ENCODE measurements at regions not wholly inside any gene's neighbourhood (a gene's known extent, or its start where the extent isn't known, plus 50 kb on each side); places are given as distances from the start of the nearest gene placed in this dataset.
A peak's percentile ranks its signal among the peaks of the same experiment; 100 is the strongest.

GRCh38 chr7:81111358-81111757 is 192.5 kb upstream of the SEMA3C start:
- WGBS (ENCODE audit: insufficient coverage), result no CpG with 5 or more reads among the region's 1 CpG
- peak in 1 of 6 donors; percentile 4 for DNase-seq (ENCODE audit: low read depth in 4 of 6, low spot score in 6 of 6)
- no peak overlapping the region for H3K4me3 ChIP-seq (ENCODE audit: low read depth, low read length)
- no peaks in the 10 kb centered on the region for H3K36me3 ChIP-seq (ENCODE audit: control insufficient read depth, insufficient read depth, low read length)
- H3K27me3 ChIP-seq (ENCODE audit: control insufficient read depth, insufficient read depth, low read length), result no peaks in the 10 kb centered on the region
- H3K4me1 ChIP-seq (ENCODE audit: control insufficient read depth, insufficient read depth, low read length), result no peaks in the 10 kb centered on the region
- no peaks in the 10 kb centered on the region for H3K9me3 ChIP-seq (ENCODE audit: control insufficient read depth, insufficient read depth, low read length)
- H3K27ac ChIP-seq (ENCODE audit: low read depth, low read length), result peak overlapping the region; percentile 67

- Histone ChIP-seq H3K36me3 (ENCODE audit: control insufficient read depth, insufficient read depth, low read length) (no peaks in the 10 kb centered on the region), H3K4me3 (ENCODE audit: low read depth, low read length) (no peak overlapping the region), H3K27ac (ENCODE audit: low read depth, low read length) (no peak overlapping the region), H3K27me3 (ENCODE audit: control insufficient read depth, insufficient read depth, low read length) (no peaks in the 10 kb centered on the region), H3K9me3 (ENCODE audit: control insufficient read depth, insufficient read depth, low read length) (no peaks in the 10 kb centered on the region), H3K4me1 (ENCODE audit: control insufficient read depth, insufficient read depth, low read length) (no peaks in the 10 kb centered on the region)
- no peak for DNase-seq (ENCODE audit: low read depth in 4 of 6, low spot score in 6 of 6)
- WGBS (ENCODE audit: insufficient coverage), result 100% methylated on average over 1 of the region's 2 CpGs
Observed at GRCh38 chr7:81110673-81111072, 191.8 kb upstream of the SEMA3C start.

- H3K4me1 ChIP-seq (ENCODE audit: control insufficient read depth, insufficient read depth, low read length), result no peaks in the 10 kb centered on the region
- no CpG with 5 or more reads among the region's 3 CpGs for WGBS (ENCODE audit: insufficient coverage)
- no peaks in the 10 kb centered on the region for H3K9me3 ChIP-seq (ENCODE audit: control insufficient read depth, insufficient read depth, low read length)
- H3K27me3 ChIP-seq (ENCODE audit: control insufficient read depth, insufficient read depth, low read length), result no peaks in the 10 kb centered on the region
- no peak overlapping the region for H3K27ac ChIP-seq (ENCODE audit: low read depth, low read length)
- no peaks in the 10 kb centered on the region for H3K36me3 ChIP-seq (ENCODE audit: control insufficient read depth, insufficient read depth, low read length)
- no peak for DNase-seq (ENCODE audit: low read depth in 4 of 6, low spot score in 6 of 6)
- H3K4me3 ChIP-seq (ENCODE audit: low read depth, low read length), result no peak overlapping the region
Observed at GRCh38 chr7:81098213-81098612, 179.4 kb upstream of the SEMA3C start.

GRCh38 chr7:81094952-81095351 is 176.1 kb upstream of the SEMA3C start:
- Histone ChIP-seq H3K4me1 (ENCODE audit: control insufficient read depth, insufficient read depth, low read length) (no peaks in the 10 kb centered on the region), H3K36me3 (ENCODE audit: control insufficient read depth, insufficient read depth, low read length) (no peaks in the 10 kb centered on the region), H3K9me3 (ENCODE audit: control insufficient read depth, insufficient read depth, low read length) (no peaks in the 10 kb centered on the region), H3K27me3 (ENCODE audit: control insufficient read depth, insufficient read depth, low read length) (no peaks in the 10 kb centered on the region), H3K4me3 (ENCODE audit: low read depth, low read length) (no peak overlapping the region), H3K27ac (ENCODE audit: low read depth, low read length) (no peak overlapping the region)
- no CpG with 5 or more reads among the region's 3 CpGs for WGBS (ENCODE audit: insufficient coverage)
- no peak for DNase-seq (ENCODE audit: low read depth in 4 of 6, low spot score in 6 of 6)

DNA sequence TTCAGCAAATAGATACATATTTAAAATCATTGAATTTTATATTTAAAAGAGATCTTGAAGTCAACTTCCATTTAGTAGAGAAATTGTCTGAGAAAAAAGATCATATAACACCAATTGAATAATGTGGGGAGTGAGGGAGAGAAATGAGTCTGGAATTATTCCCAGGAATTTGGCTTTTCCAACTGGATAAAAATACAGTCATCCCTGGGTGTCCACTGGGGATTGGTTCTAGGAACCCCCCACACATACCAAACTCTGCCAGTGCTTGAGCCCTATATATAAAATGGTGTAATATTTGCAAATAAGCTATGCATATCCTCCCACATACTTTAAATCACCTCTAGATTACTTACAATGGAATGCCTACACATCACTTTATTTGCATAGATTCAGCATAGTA is 162.8 kb upstream of the SEMA3C start:
- H3K27me3 ChIP-seq (ENCODE audit: control insufficient read depth, insufficient read depth, low read length), result no peaks in the 10 kb centered on the region
- no peaks in the 10 kb centered on the region for H3K36me3 ChIP-seq (ENCODE audit: control insufficient read depth, insufficient read depth, low read length)
- DNase-seq (ENCODE audit: low read depth in 4 of 6, low spot score in 6 of 6), result no peak
- no peak overlapping the region for H3K4me3 ChIP-seq (ENCODE audit: low read depth, low read length)
- no peaks in the 10 kb centered on the region for H3K4me1 ChIP-seq (ENCODE audit: control insufficient read depth, insufficient read depth, low read length)
- H3K27ac ChIP-seq (ENCODE audit: low read depth, low read length), result no peak overlapping the region
- H3K9me3 ChIP-seq (ENCODE audit: control insufficient read depth, insufficient read depth, low read length), result peaks cover 2% of the 10 kb centered on the region

- DNase-seq (ENCODE audit: low read depth in 4 of 6, low spot score in 6 of 6), result no peak
- Histone ChIP-seq H3K9me3 (ENCODE audit: control insufficient read depth, insufficient read depth, low read length) (peaks cover 2% of the 10 kb centered on the region), H3K4me3 (ENCODE audit: low read depth, low read length) (no peak overlapping the region), H3K27me3 (ENCODE audit: control insufficient read depth, insufficient read depth, low read length) (no peaks in the 10 kb centered on the region), H3K36me3 (ENCODE audit: control insufficient read depth, insufficient read depth, low read length) (no peaks in the 10 kb centered on the region), H3K4me1 (ENCODE audit: control insufficient read depth, insufficient read depth, low read length) (no peaks in the 10 kb centered on the region), H3K27ac (ENCODE audit: low read depth, low read length) (no peak overlapping the region)
- WGBS (ENCODE audit: insufficient coverage), result no CpG with 5 or more reads among the region's 1 CpG
Observed at GRCh38 chr7:81080553-81080952, 161.7 kb upstream of the SEMA3C start.

GRCh38 chr7:81079746-81080145 is 160.9 kb upstream of the SEMA3C start:
- H3K4me3 ChIP-seq (ENCODE audit: low read depth, low read length), result no peak overlapping the region
- H3K27ac ChIP-seq (ENCODE audit: low read depth, low read length), result no peak overlapping the region
- no peaks in the 10 kb centered on the region for H3K4me1 ChIP-seq (ENCODE audit: control insufficient read depth, insufficient read depth, low read length)
- no peaks in the 10 kb centered on the region for H3K36me3 ChIP-seq (ENCODE audit: control insufficient read depth, insufficient read depth, low read length)
- no peaks in the 10 kb centered on the region for H3K27me3 ChIP-seq (ENCODE audit: control insufficient read depth, insufficient read depth, low read length)
- DNase-seq (ENCODE audit: low read depth in 4 of 6, low spot score in 6 of 6), result no peak
- WGBS (ENCODE audit: insufficient coverage), result no CpG with 5 or more reads among the region's 1 CpG
- peaks cover 2% of the 10 kb centered on the region for H3K9me3 ChIP-seq (ENCODE audit: control insufficient read depth, insufficient read depth, low read length)

- no peak overlapping the region for H3K4me3 ChIP-seq (ENCODE audit: low read depth, low read length)
- H3K36me3 ChIP-seq (ENCODE audit: control insufficient read depth, insufficient read depth, low read length), result no peaks in the 10 kb centered on the region
- no peaks in the 10 kb centered on the region for H3K4me1 ChIP-seq (ENCODE audit: control insufficient read depth, insufficient read depth, low read length)
Observed at GRCh38 chr7:81075150-81075549, 156.3 kb upstream of the SEMA3C start.

GRCh38 chr7:81074406-81074805 is 155.6 kb upstream of the SEMA3C start:
- no peak for DNase-seq (ENCODE audit: low read depth in 4 of 6, low spot score in 6 of 6)

More at GRCh38 chr7:81075150-81075549, 156.3 kb upstream of the SEMA3C start:
- no peak for DNase-seq (ENCODE audit: low read depth in 4 of 6, low spot score in 6 of 6)
- H3K9me3 ChIP-seq (ENCODE audit: control insufficient read depth, insufficient read depth, low read length), result peaks cover 2% of the 10 kb centered on the region
- no CpG with 5 or more reads among the region's 2 CpGs for WGBS (ENCODE audit: insufficient coverage)
- no peaks in the 10 kb centered on the region for H3K27me3 ChIP-seq (ENCODE audit: control insufficient read depth, insufficient read depth, low read length)
- H3K27ac ChIP-seq (ENCODE audit: low read depth, low read length), result no peak overlapping the region

DNA sequence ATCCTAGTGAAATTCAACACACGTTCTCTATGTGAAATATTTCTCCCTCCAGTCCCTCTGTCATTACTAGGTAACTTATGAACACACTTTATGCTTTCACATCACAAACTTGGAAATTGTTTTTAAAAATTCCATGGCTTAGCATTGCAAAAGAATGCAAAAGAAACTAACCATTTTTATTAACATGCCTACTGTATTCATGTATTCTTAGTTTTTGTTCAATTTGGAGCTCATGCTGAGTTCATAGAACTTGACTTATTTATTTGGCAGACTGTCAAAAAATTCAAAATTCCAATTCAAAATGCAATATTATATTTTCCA is 155.0 kb upstream of the SEMA3C start:
- Histone ChIP-seq H3K4me3 (ENCODE audit: low read depth, low read length) (no peak overlapping the region), H3K9me3 (ENCODE audit: control insufficient read depth, insufficient read depth, low read length) (peaks cover 2% of the 10 kb centered on the region), H3K4me1 (ENCODE audit: control insufficient read depth, insufficient read depth, low read length) (no peaks in the 10 kb centered on the region), H3K27ac (ENCODE audit: low read depth, low read length) (no peak overlapping the region), H3K36me3 (ENCODE audit: control insufficient read depth, insufficient read depth, low read length) (no peaks in the 10 kb centered on the region), H3K27me3 (ENCODE audit: control insufficient read depth, insufficient read depth, low read length) (no peaks in the 10 kb centered on the region)
- 80% methylated on average over 1 of the region's 1 CpG for WGBS (ENCODE audit: insufficient coverage)
- DNase-seq (ENCODE audit: low read depth in 4 of 6, low spot score in 6 of 6), result no peak

More at GRCh38 chr7:81074406-81074805, 155.6 kb upstream of the SEMA3C start:
- no peaks in the 10 kb centered on the region for H3K36me3 ChIP-seq (ENCODE audit: control insufficient read depth, insufficient read depth, low read length)
- no peaks in the 10 kb centered on the region for H3K4me1 ChIP-seq (ENCODE audit: control insufficient read depth, insufficient read depth, low read length)
- no peak overlapping the region for H3K4me3 ChIP-seq (ENCODE audit: low read depth, low read length)
- no peak overlapping the region for H3K27ac ChIP-seq (ENCODE audit: low read depth, low read length)
- 79% methylated on average over 1 of the region's 3 CpGs for WGBS (ENCODE audit: insufficient coverage)
- H3K27me3 ChIP-seq (ENCODE audit: control insufficient read depth, insufficient read depth, low read length), result no peaks in the 10 kb centered on the region
- peaks cover 2% of the 10 kb centered on the region for H3K9me3 ChIP-seq (ENCODE audit: control insufficient read depth, insufficient read depth, low read length)
